Hematopoietic multipotent progenitor cell treated with erythropoietin and hydrocortisone succinate and interleukin-3 and kit ligand, for 6 days (in vitro differentiated cells): ENCODE measurements at regions not wholly inside any gene's neighbourhood (a gene's known extent, or its start where the extent isn't known, plus 50 kb on each side); places are given as distances from the start of the nearest gene placed in this dataset.

Experiments
- DNase-seq: peaks from one replicate; pipeline ENCODE4 v3.0.0-alpha.2; 2015

DNA sequence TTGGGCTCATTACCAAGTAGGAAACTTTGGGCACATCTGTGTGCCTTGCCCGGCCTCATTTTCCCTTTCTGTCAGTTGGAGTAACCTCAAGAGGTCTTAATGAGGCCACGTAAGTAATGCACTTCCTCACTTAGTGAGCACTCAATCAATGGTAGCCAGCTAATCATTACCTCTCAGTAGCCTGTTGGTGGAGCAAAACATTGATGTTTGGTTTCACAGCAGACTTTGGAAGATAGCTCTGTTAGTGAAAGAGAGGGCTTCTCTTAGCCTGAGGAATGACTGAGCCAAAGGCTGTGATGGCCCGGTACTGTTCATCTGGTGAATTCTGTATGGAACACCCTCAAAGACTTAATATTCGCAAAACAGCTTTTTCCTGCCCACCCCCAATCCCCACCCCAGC is 55.9 kb upstream of the ID4 start:
- DNase-seq: no peak

DNA sequence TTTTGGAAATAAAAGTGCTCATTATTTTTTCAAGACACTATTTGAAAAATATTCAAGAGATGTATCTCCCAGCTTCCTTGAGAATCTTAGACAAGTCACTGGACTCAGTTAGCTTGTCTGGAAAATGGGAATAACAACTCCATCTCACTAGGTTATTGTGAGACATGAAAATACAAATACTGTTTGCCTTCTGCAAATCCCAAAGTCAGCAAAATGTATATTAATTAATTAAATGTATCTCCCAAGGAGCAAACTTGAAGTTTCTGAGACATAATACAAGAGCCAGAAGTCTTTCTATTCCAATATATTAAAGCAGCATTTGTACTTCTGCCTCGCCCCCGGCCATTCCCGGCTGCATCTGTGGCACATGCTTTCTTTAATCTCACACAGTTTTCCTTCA is 54.6 kb upstream of the ID4 start:
- no peak for DNase-seq
